Lower leg skin (tissue), 3 donors: ENCODE measurements at regions not wholly inside any gene's neighbourhood (a gene's known extent, or its start where the extent isn't known, plus 50 kb on each side); places are given as distances from the start of the nearest gene placed in this dataset.

Experiments used
- CTCF ChIP-seq, 3 donors: fragments of 450-650 bp; IDR thresholded peaks; one replicate each; pipeline ENCODE4 v1.5.1; 2016; ENCODE audit warnings: antibody characterized with exemption in 3 of 3, mild to moderate bottlenecking in 3 of 3, moderate library complexity in 2 of 3
- POLR2A ChIP-seq, 2 donors: fragments of 450-650 bp; IDR thresholded peaks; one replicate each; pipeline ENCODE4 v1.6.1; 2016 to 2017; ENCODE audit warnings: antibody characterized with exemption in 2 of 2, mild to moderate bottlenecking in 1 of 2, moderate library complexity in 1 of 2

GRCh38 chr6:156402628-156403027 lies 374.6 kb upstream of the ARID1B start:
- no peak for TF ChIP-seq CTCF (IDR thresholded peaks at IDR 0.05)
- no peak for TF ChIP-seq POLR2A (IDR thresholded peaks at IDR 0.05)
